HEK293T (cell line): ENCODE measurements at regions not wholly inside any gene's neighbourhood (a gene's known extent, or its start where the extent isn't known, plus 50 kb on each side); places are given as distances from the start of the nearest gene placed in this dataset.

Experiments
- CTCF ChIA-PET: fragments of 350-600 bp; formaldehyde crosslinking; extraction: SDS; loops from one replicate; lab custom pipeline; 2021; ENCODE audit warnings: antibody characterized with exemption, inconsistent platforms; lab: Yijun Ruan, JAX
- POLR2A ChIA-PET: fragments of 350-600 bp; formaldehyde crosslinking; extraction: SDS; loops from one replicate; lab custom pipeline; 2020; ENCODE audit warnings: antibody characterized with exemption, inconsistent platforms; lab: Yijun Ruan, JAX
- DNase-seq: peaks from one replicate; pipeline ENCODE4 v3.0.0; 2012; ENCODE audit warnings: mixed read lengths; ENCODE audit errors: extremely low spot score
- ARNT ChIP-seq: fragments of 450-650 bp; IDR thresholded peaks from 2 replicates; pipeline ENCODE4 v1.6.1; 2017; ENCODE audit warnings: mild to moderate bottlenecking
- BHLHE40 ChIP-seq: fragments of 450-650 bp; IDR thresholded peaks from 2 replicates; pipeline ENCODE4 v1.6.1; 2016; ENCODE audit warnings: mild to moderate bottlenecking, moderate library complexity, borderline replicate concordance
- CTBP1 ChIP-seq: fragments of 450-650 bp; IDR thresholded peaks from 2 replicates; pipeline ENCODE4 v1.6.1; 2016; ENCODE audit warnings: borderline replicate concordance
- ELF4 ChIP-seq: fragments of 450-650 bp; IDR thresholded peaks from 2 replicates; pipeline ENCODE4 v1.6.1; 2017; ENCODE audit warnings: antibody characterized with exemption
- FOXA1 ChIP-seq: fragments of 450-650 bp; IDR thresholded peaks from 2 replicates; pipeline ENCODE4 v1.6.1; 2016; ENCODE audit warnings: mild to moderate bottlenecking
- FOXK2 ChIP-seq: fragments of 450-650 bp; IDR thresholded peaks from 2 replicates; pipeline ENCODE4 v1.6.1; 2016; ENCODE audit warnings: mild to moderate bottlenecking
- FOXM1 ChIP-seq: fragments of 450-650 bp; IDR thresholded peaks from 2 replicates; pipeline ENCODE4 v1.6.1; 2017; ENCODE audit warnings: mild to moderate bottlenecking, borderline replicate concordance
- HDGF ChIP-seq: fragments of 450-650 bp; IDR thresholded peaks from 2 replicates; pipeline ENCODE4 v1.6.1; 2017; ENCODE audit warnings: antibody characterized with exemption, borderline replicate concordance
- L3MBTL2 ChIP-seq: fragments of 450-650 bp; conservative IDR thresholded peaks from 2 replicates; pipeline ENCODE4 v1.6.1; 2016; ENCODE audit warnings: mild to moderate bottlenecking
- LEF1 ChIP-seq: fragments of 450-650 bp; IDR thresholded peaks from 2 replicates; pipeline ENCODE4 v1.6.1; 2017; ENCODE audit warnings: mild to moderate bottlenecking, borderline replicate concordance
- NFRKB ChIP-seq: fragments of 450-650 bp; IDR thresholded peaks from 2 replicates; pipeline ENCODE4 v1.6.1; 2016; ENCODE audit warnings: mild to moderate bottlenecking, moderate library complexity
- PKNOX1 ChIP-seq: fragments of 450-650 bp; IDR thresholded peaks from 2 replicates; pipeline ENCODE4 v1.6.1; 2016
- SP1 ChIP-seq: fragments of 450-650 bp; IDR thresholded peaks from 2 replicates; pipeline ENCODE4 v1.6.1; 2017
- SUZ12 ChIP-seq: fragments of 450-650 bp; IDR thresholded peaks from 2 replicates; pipeline ENCODE4 v1.6.1; 2016; ENCODE audit warnings: mild to moderate bottlenecking
- TARDBP ChIP-seq: fragments of 450-650 bp; IDR thresholded peaks from 2 replicates; pipeline ENCODE4 v1.6.1; 2016
- ZNF384 ChIP-seq: fragments of 450-650 bp; IDR thresholded peaks from 2 replicates; pipeline ENCODE4 v1.6.1; 2016

- POLR2A ChIA-PET: no interaction called here
- CTCF ChIA-PET: interaction anchor here (0.7 kb wide), 1 partner anchor 19 kb away, joined by 3 read pairs; no protein-coding TSS in a partner anchor
- no peak for DNase-seq
- TF ChIP-seq L3MBTL2: no peak
- TF ChIP-seq FOXA1: no peak
These were observed 265.7 kb upstream of the SRRM4 start for GRCh38 chr12:118715647-118716046.

GRCh38 chr12:118727196-118727978 lies 254.0 kb upstream of the SRRM4 start:
- ChIA-PET CTCF (no interaction called here), POLR2A (no interaction called here)
- TF ChIP-seq L3MBTL2: no peak
- TF ChIP-seq HDGF: no peak
- no peak for TF ChIP-seq TARDBP
- no peak for TF ChIP-seq CTBP1
- no peak for TF ChIP-seq SP1
- no peak for TF ChIP-seq PKNOX1
- no peak for TF ChIP-seq ZNF384
- TF ChIP-seq LEF1: no peak
- no peak for TF ChIP-seq SUZ12
- TF ChIP-seq NFRKB: no peak
- no peak for TF ChIP-seq FOXM1
- no peak for TF ChIP-seq BHLHE40
- DNase-seq: no peak

GRCh38 chr12:118727979-118728366 lies 253.4 kb upstream of the SRRM4 start:
- DNase-seq: no peak
- ChIA-PET CTCF (no interaction called here), POLR2A (no interaction called here)
- TF ChIP-seq FOXK2 (no peak), SUZ12 (no peak), LEF1 (no peak), FOXA1 (no peak), CTBP1 (no peak), ELF4 (no peak), SP1 (no peak), FOXM1 (no peak), ZNF384 (no peak), L3MBTL2 (no peak), NFRKB (no peak), TARDBP (no peak), HDGF (no peak), BHLHE40 (no peak), PKNOX1 (no peak)

- TF ChIP-seq FOXK2: no peak
- no peak for TF ChIP-seq SP1
- TF ChIP-seq NFRKB: no peak
- TF ChIP-seq ELF4: no peak
- TF ChIP-seq L3MBTL2: no peak
- POLR2A ChIA-PET: no interaction called here
- no peak for DNase-seq
- CTCF ChIA-PET: interaction anchor here (0.6 kb wide), 1 partner anchor 18 kb away, joined by 3 read pairs; no protein-coding TSS in a partner anchor
These were observed 247.1 kb upstream of the SRRM4 start for GRCh38 chr12:118734266-118734665.

GRCh38 chr12:118737985-118738540 lies 243.3 kb upstream of the SRRM4 start:
- ChIA-PET CTCF (no interaction called here), POLR2A (no interaction called here)
- DNase-seq: no peak
- TF ChIP-seq FOXM1 (no peak), ZNF384 (no peak), FOXA1 (no peak), BHLHE40 (no peak), SP1 (no peak), L3MBTL2 (no peak), ELF4 (no peak), HDGF (no peak), SUZ12 (no peak), CTBP1 (no peak), LEF1 (no peak), PKNOX1 (no peak), TARDBP (no peak), FOXK2 (no peak), ARNT (no peak)

- ChIA-PET CTCF (no interaction called here), POLR2A (no interaction called here)
- no peak for TF ChIP-seq PKNOX1
- no peak for TF ChIP-seq TARDBP
- no peak for TF ChIP-seq FOXM1
- TF ChIP-seq ELF4: no peak
- TF ChIP-seq NFRKB: no peak
- no peak for TF ChIP-seq HDGF
- no peak for TF ChIP-seq ARNT
- no peak for TF ChIP-seq SUZ12
- TF ChIP-seq FOXA1: no peak
- no peak for TF ChIP-seq ZNF384
- no peak for TF ChIP-seq LEF1
- no peak for TF ChIP-seq FOXK2
- no peak for TF ChIP-seq SP1
- no peak for DNase-seq
These were observed 240.1 kb upstream of the SRRM4 start for GRCh38 chr12:118741194-118741593.
